ENCODE measurements at regions not wholly inside any gene's neighbourhood (a gene's known extent, or its start where the extent isn't known, plus 50 kb on each side); places are given as distances from the start of the nearest gene placed in this dataset.

DNA sequence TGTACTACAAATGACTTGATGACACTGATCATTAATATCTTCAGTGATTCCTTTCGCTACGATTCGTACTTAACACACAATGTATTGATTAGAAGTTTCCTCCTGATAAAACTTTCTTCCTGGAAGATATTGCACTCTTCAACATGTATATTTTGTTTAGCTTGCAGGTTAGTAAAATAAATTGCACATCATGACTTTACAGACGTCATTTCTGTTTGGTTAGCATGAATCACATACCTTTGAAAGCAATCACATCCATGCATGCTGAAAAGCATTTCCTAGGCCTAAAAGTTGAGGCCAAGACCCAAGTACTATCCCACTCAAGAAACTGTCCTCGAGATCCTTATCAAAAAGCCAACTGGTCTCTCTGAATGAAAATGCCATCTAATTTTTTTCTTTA lies 1841.0 kb upstream of the PCDH7 start:
- Histone ChIP-seq H3K27me3 (ENCODE audit: insufficient read depth, poor library complexity, severe bottlenecking) (no peaks in the 10 kb centered on the region), H3K4me3 (replicated peaks; ENCODE audit: insufficient read depth, low read length) (no peak overlapping the region), H3K27ac (replicated peaks) (no peak overlapping the region)
- TF ChIP-seq CTCF (IDR thresholded peaks at IDR 0.05; ENCODE audit: insufficient read depth, low read length) (no peak), GABPA (IDR thresholded peaks at IDR 0.05; ENCODE audit: low read depth) (no peak), POLR2AphosphoS5 (IDR thresholded peaks at IDR 0.05; ENCODE audit: low read depth) (no peak)
- TF ChIP-seq, protein P1, sequence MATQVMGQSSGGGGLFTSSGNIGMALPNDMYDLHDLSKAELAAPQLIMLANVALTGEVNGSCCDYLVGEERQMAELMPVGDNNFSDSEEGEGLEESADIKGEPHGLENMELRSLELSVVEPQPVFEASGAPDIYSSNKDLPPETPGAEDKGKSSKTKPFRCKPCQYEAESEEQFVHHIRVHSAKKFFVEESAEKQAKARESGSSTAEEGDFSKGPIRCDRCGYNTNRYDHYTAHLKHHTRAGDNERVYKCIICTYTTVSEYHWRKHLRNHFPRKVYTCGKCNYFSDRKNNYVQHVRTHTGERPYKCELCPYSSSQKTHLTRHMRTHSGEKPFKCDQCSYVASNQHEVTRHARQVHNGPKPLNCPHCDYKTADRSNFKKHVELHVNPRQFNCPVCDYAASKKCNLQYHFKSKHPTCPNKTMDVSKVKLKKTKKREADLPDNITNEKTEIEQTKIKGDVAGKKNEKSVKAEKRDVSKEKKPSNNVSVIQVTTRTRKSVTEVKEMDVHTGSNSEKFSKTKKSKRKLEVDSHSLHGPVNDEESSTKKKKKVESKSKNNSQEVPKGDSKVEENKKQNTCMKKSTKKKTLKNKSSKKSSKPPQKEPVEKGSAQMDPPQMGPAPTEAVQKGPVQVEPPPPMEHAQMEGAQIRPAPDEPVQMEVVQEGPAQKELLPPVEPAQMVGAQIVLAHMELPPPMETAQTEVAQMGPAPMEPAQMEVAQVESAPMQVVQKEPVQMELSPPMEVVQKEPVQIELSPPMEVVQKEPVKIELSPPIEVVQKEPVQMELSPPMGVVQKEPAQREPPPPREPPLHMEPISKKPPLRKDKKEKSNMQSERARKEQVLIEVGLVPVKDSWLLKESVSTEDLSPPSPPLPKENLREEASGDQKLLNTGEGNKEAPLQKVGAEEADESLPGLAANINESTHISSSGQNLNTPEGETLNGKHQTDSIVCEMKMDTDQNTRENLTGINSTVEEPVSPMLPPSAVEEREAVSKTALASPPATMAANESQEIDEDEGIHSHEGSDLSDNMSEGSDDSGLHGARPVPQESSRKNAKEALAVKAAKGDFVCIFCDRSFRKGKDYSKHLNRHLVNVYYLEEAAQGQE (IDR thresholded peaks at IDR 0.05; ENCODE audit: insufficient replicate concordance, low read depth), result no peak
- DNase-seq (ENCODE audit: low read depth in 1 of 2, low spot score in 1 of 2), result no peak

DNA sequence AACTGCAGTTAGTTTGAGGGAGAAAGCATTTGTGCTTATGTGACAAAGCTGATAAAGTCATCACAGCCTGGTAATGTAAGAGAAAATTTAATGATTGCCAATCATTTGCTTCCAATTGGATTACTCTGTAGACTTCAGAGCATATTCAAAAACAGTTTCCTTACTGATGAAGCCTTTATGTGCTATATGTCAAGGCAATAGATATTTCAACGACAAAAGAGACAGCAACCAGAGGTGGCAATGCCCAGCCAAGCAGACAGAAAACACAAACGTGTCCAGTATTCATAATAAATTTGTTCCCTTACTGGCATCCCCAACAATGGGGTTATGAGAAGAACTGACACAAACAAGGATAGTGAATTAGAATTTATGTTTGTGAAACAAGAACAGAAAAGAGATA lies 1840.3 kb upstream of the PCDH7 start:
- no peak overlapping the region for H3K4me3 ChIP-seq (replicated peaks; ENCODE audit: insufficient read depth, low read length)
- H3K27ac ChIP-seq (replicated peaks), result no peak overlapping the region
- H3K27me3 ChIP-seq (ENCODE audit: insufficient read depth, poor library complexity, severe bottlenecking), result no peaks in the 10 kb centered on the region
- TF ChIP-seq GABPA (IDR thresholded peaks at IDR 0.05; ENCODE audit: low read depth) (no peak), CTCF (IDR thresholded peaks at IDR 0.05; ENCODE audit: insufficient read depth, low read length) (no peak), SPI1 (IDR thresholded peaks at IDR 0.05; ENCODE audit: borderline replicate concordance, low read depth) (no peak), POLR2AphosphoS5 (IDR thresholded peaks at IDR 0.05; ENCODE audit: low read depth) (no peak)
- TF ChIP-seq, protein P1 (IDR thresholded peaks at IDR 0.05; ENCODE audit: insufficient replicate concordance, low read depth), result no peak
- DNase-seq (ENCODE audit: low read depth in 1 of 2, low spot score in 1 of 2), result no peak

GRCh38 chr4:28883211-28883610 lies 1837.0 kb upstream of the PCDH7 start:
- no peak overlapping the region for H3K4me3 ChIP-seq (replicated peaks; ENCODE audit: insufficient read depth, low read length)

More at GRCh38 chr4:28883211-28883610, 1837.0 kb upstream of the PCDH7 start:
- TF ChIP-seq, protein P1 (IDR thresholded peaks at IDR 0.05; ENCODE audit: insufficient replicate concordance, low read depth), result no peak
- TF ChIP-seq POLR2AphosphoS5 (IDR thresholded peaks at IDR 0.05; ENCODE audit: low read depth) (no peak), GABPA (IDR thresholded peaks at IDR 0.05; ENCODE audit: low read depth) (no peak), SPI1 (IDR thresholded peaks at IDR 0.05; ENCODE audit: borderline replicate concordance, low read depth) (no peak), CTCF (IDR thresholded peaks at IDR 0.05; ENCODE audit: insufficient read depth, low read length) (no peak)
- no peak overlapping the region for H3K27ac ChIP-seq (replicated peaks)
- no peaks in the 10 kb centered on the region for H3K27me3 ChIP-seq (ENCODE audit: insufficient read depth, poor library complexity, severe bottlenecking)
- no peak for DNase-seq (ENCODE audit: low read depth in 1 of 2, low spot score in 1 of 2)

All from HL-60 (cell line).